HepG2 (cell line): ENCODE measurements at regions not wholly inside any gene's neighbourhood (a gene's known extent, or its start where the extent isn't known, plus 50 kb on each side); places are given as distances from the start of the nearest gene placed in this dataset.

ENCODE experiments used
- CTCF ChIP-seq: sonication (generic); formaldehyde crosslinking; IDR thresholded peaks from 2 replicates; pipeline ENCODE4 v1.5.0; 2020; ENCODE audit warnings: mild to moderate bottlenecking, missing genetic modification reagents, moderate library complexity
- SMC3 ChIP-seq: IDR thresholded peaks from 2 replicates; pipeline ENCODE4 v1.6.1; 2011; ENCODE audit warnings: low read length, improper control_type of control experiment
- ZBTB33 ChIP-seq: sonication (generic); formaldehyde crosslinking; IDR thresholded peaks from 2 replicates; pipeline ENCODE4 v1.4.0; 2020; ENCODE audit warnings: missing genetic modification reagents
- ZNF24 ChIP-seq: fragments of 450-650 bp; IDR thresholded peaks from 2 replicates; pipeline ENCODE4 v1.6.1; 2017; ENCODE audit warnings: antibody characterized with exemption, mild to moderate bottlenecking
- ZNF407 ChIP-seq: sonication (generic); formaldehyde crosslinking; IDR thresholded peaks from one replicate; pipeline ENCODE4 v1.5.1; 2020; ENCODE audit warnings: mild to moderate bottlenecking, missing genetic modification reagents; ENCODE audit errors: not compliant biosample characterization
- TF ChIP-seq, protein P1 (sequence below): sonication (generic); formaldehyde crosslinking; IDR thresholded peaks from 2 replicates; pipeline ENCODE4 v1.5.1; 2020; ENCODE audit warnings: mild to moderate bottlenecking, missing genetic modification reagents, moderate library complexity

GRCh38 chr3:106821801-106822200 lies 555.4 kb upstream of the CCDC54 start:
- TF ChIP-seq SMC3 (no peak), ZBTB33 (CRISPR knock-in tag) (no peak), CTCF (no peak), ZNF24 (no peak), ZNF407 (CRISPR knock-in tag) (no peak)
- TF ChIP-seq, protein P1, sequence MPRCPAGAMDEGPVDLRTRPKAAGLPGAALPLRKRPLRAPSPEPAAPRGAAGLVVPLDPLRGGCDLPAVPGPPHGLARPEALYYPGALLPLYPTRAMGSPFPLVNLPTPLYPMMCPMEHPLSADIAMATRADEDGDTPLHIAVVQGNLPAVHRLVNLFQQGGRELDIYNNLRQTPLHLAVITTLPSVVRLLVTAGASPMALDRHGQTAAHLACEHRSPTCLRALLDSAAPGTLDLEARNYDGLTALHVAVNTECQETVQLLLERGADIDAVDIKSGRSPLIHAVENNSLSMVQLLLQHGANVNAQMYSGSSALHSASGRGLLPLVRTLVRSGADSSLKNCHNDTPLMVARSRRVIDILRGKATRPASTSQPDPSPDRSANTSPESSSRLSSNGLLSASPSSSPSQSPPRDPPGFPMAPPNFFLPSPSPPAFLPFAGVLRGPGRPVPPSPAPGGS (CRISPR knock-in tag): no peak
